WTC11 (cell line): ENCODE measurements at regions not wholly inside any gene's neighbourhood (a gene's known extent, or its start where the extent isn't known, plus 50 kb on each side); places are given as distances from the start of the nearest gene placed in this dataset.

ENCODE experiments used
- ATAC-seq: fragments of 200-7000 bp; cut with Tn5 transposase; 2 replicates; pipeline ENCODE4 v1.10.0; 2021; ENCODE audit warnings: mild to moderate bottlenecking, moderate library complexity
- CTCF ChIA-PET: fragments of 300-600 bp; sonication (Branson Sonifier 250); formaldehyde crosslinking; loops from one replicate; lab custom pipeline; 2021; ENCODE audit warnings: antibody characterized with exemption; lab: Charles Lee
- POLR2A ChIA-PET: fragments of 350-600 bp; sonication (Branson Sonifier 250); formaldehyde crosslinking; loops from one replicate; lab custom pipeline; 2021; ENCODE audit warnings: antibody characterized with exemption; lab: Charles Lee
- DNase-seq: peaks from one replicate; pipeline ENCODE4 v3.0.0; 2021; ENCODE audit warnings: low spot score
- H3K27ac Mint-ChIP-seq: 2 replicates; pipeline ENCODE4 v1.8.0; 2021; ENCODE audit warnings: mixed read lengths
- H3K27me3 Mint-ChIP-seq: 2 replicates; pipeline ENCODE4 v1.8.0; 2021; ENCODE audit warnings: low read depth, mild to moderate bottlenecking, moderate library complexity, mixed read lengths
- H3K36me3 Mint-ChIP-seq: 2 replicates; pipeline ENCODE4 v1.8.0; 2021; ENCODE audit warnings: mixed read lengths
- H3K4me1 Mint-ChIP-seq: 2 replicates; pipeline ENCODE4 v1.8.0; 2022; ENCODE audit warnings: mixed read lengths
- H3K4me3 Mint-ChIP-seq: 2 replicates; pipeline ENCODE4 v1.8.0; 2021; ENCODE audit warnings: mild to moderate bottlenecking, moderate library complexity, mixed read lengths
- H3K9me3 Mint-ChIP-seq: 2 replicates; pipeline ENCODE4 v1.8.0; 2021; ENCODE audit warnings: mixed read lengths
- CTCF ChIP-seq: fragments of 200-600 bp; IDR thresholded peaks from 2 replicates; pipeline ENCODE4 v1.8.0; 2022; ENCODE audit warnings: antibody characterized with exemption
- E2F4 ChIP-seq: sonication (generic); formaldehyde crosslinking; IDR thresholded peaks from 2 replicates; pipeline ENCODE4 v1.8.1; 2022; ENCODE audit warnings: low read depth, mild to moderate bottlenecking, moderate library complexity, missing genetic modification reagents, borderline replicate concordance
- FOXK1 ChIP-seq: sonication (generic); formaldehyde crosslinking; IDR thresholded peaks from 2 replicates; pipeline ENCODE4 v1.8.0; 2022; ENCODE audit warnings: mild to moderate bottlenecking, moderate library complexity, missing genetic modification reagents
- GRHL2 ChIP-seq: fragments of 250-450 bp; sonication (Bioruptor Pico); IDR thresholded peaks from 2 replicates; pipeline ENCODE4 v1.8.0; 2022; ENCODE audit warnings: mild to moderate bottlenecking, moderate library complexity; ENCODE audit not compliant: insufficient replicate concordance, severe bottlenecking
- JUN ChIP-seq: sonication (generic); formaldehyde crosslinking; IDR thresholded peaks from 2 replicates; pipeline ENCODE4 v1.8.0; 2023; ENCODE audit warnings: mild to moderate bottlenecking, missing genetic modification reagents
- MAX ChIP-seq: sonication (generic); formaldehyde crosslinking; IDR thresholded peaks from 2 replicates; pipeline ENCODE4 v1.8.0; 2022; ENCODE audit warnings: mild to moderate bottlenecking, missing genetic modification reagents
- MLX ChIP-seq: sonication (generic); formaldehyde crosslinking; IDR thresholded peaks from 2 replicates; pipeline ENCODE4 v1.8.1; 2023; ENCODE audit warnings: mild to moderate bottlenecking, missing genetic modification reagents, moderate library complexity
- MXD4 ChIP-seq: fragments of 250-450 bp; sonication (Bioruptor Pico); IDR thresholded peaks from 2 replicates; pipeline ENCODE4 v1.8.0; 2021; ENCODE audit warnings: mild to moderate bottlenecking, moderate library complexity, borderline replicate concordance
- NR3C1 ChIP-seq: sonication (generic); formaldehyde crosslinking; conservative IDR thresholded peaks from 2 replicates; pipeline ENCODE4 v1.8.1; 2023; ENCODE audit warnings: low read depth, mild to moderate bottlenecking, missing genetic modification reagents
- SMAD3 ChIP-seq: sonication (generic); formaldehyde crosslinking; IDR thresholded peaks from 2 replicates; pipeline ENCODE4 v1.8.0; 2022; ENCODE audit warnings: missing genetic modification reagents, mild to moderate bottlenecking, borderline replicate concordance
- SOX15 ChIP-seq: fragments of 250-450 bp; sonication (Bioruptor Pico); IDR thresholded peaks from 2 replicates; pipeline ENCODE4 v1.9.0; 2021; ENCODE audit warnings: mild to moderate bottlenecking
- STAT6 ChIP-seq: sonication (generic); formaldehyde crosslinking; conservative IDR thresholded peaks from 2 replicates; pipeline ENCODE4 v1.8.1; 2023; ENCODE audit warnings: mild to moderate bottlenecking, low read depth, missing genetic modification reagents, moderate library complexity
- TCF7 ChIP-seq: sonication (generic); formaldehyde crosslinking; IDR thresholded peaks from 2 replicates; pipeline ENCODE4 v1.8.0; 2022; ENCODE audit warnings: mild to moderate bottlenecking, low read depth, missing genetic modification reagents, moderate library complexity
- TEAD4 ChIP-seq: sonication (generic); formaldehyde crosslinking; IDR thresholded peaks from 2 replicates; pipeline ENCODE4 v1.8.0; 2022; ENCODE audit warnings: mild to moderate bottlenecking, missing genetic modification reagents
- ZMAT4 ChIP-seq: fragments of 250-450 bp; sonication (Bioruptor Pico); IDR thresholded peaks from 2 replicates; pipeline ENCODE4 v1.9.0; 2021; ENCODE audit warnings: mild to moderate bottlenecking
- ZNF219 ChIP-seq: sonication (generic); formaldehyde crosslinking; IDR thresholded peaks from 2 replicates; pipeline ENCODE4 v1.8.0; 2023; ENCODE audit warnings: missing genetic modification reagents, mild to moderate bottlenecking, borderline replicate concordance
- ZNF532 ChIP-seq: fragments of 250-450 bp; sonication (Bioruptor Pico); IDR thresholded peaks from 2 replicates; pipeline ENCODE4 v1.9.0; 2021; ENCODE audit warnings: mild to moderate bottlenecking, borderline replicate concordance

GRCh38 chr6:140929121-140929520 is 1203.6 kb upstream of the GJE1 start:
- H3K27ac Mint-ChIP-seq, result no peak overlapping the region

GRCh38 chr6:140923048-140923447 is 1209.7 kb upstream of the GJE1 start:
- POLR2A ChIA-PET, result no interaction called here
- CTCF ChIA-PET, result no interaction called here
- H3K4me1 Mint-ChIP-seq, result peaks cover 4% of the 10 kb centered on the region; the same call in 1 of the 2 replicates
- no peak for DNase-seq
- no peaks in the 10 kb centered on the region for H3K36me3 Mint-ChIP-seq
- H3K4me3 Mint-ChIP-seq, result no peak overlapping the region
- TF ChIP-seq E2F4 (CRISPR knock-in tag), result no peak
- no peak for TF ChIP-seq JUN (CRISPR knock-in tag)
- no peak for TF ChIP-seq SOX15 (CRISPR knock-in tag)
- TF ChIP-seq TCF7 (CRISPR knock-in tag), result no peak
- no peak for TF ChIP-seq TEAD4 (CRISPR knock-in tag)
- no peak for TF ChIP-seq MAX
- TF ChIP-seq GRHL2 (CRISPR knock-in tag), result no peak
- no peak for TF ChIP-seq ZNF219 (CRISPR knock-in tag)
- no peak for TF ChIP-seq MLX (CRISPR knock-in tag)
- TF ChIP-seq NR3C1 (CRISPR knock-in tag), result no peak
- TF ChIP-seq ZMAT4, result no peak
- ATAC-seq, result no peak
- H3K27me3 Mint-ChIP-seq, result no peaks in the 10 kb centered on the region
- H3K9me3 Mint-ChIP-seq, result peaks cover 5% of the 10 kb centered on the region
- H3K27ac Mint-ChIP-seq, result no peak overlapping the region

More at GRCh38 chr6:140929121-140929520, 1203.6 kb upstream of the GJE1 start:
- H3K4me3 Mint-ChIP-seq, result no peak overlapping the region
- peaks cover 15% of the 10 kb centered on the region for H3K9me3 Mint-ChIP-seq
- DNase-seq (no peak), ATAC-seq (no peak)
- CTCF ChIA-PET, result no interaction called here
- POLR2A ChIA-PET, result no interaction called here
- TF ChIP-seq FOXK1 (CRISPR knock-in tag), result no peak
- TF ChIP-seq STAT6 (CRISPR knock-in tag), result no peak
- no peak for TF ChIP-seq MXD4 (CRISPR knock-in tag)
- no peak for TF ChIP-seq SMAD3 (CRISPR knock-in tag)
- no peaks in the 10 kb centered on the region for H3K27me3 Mint-ChIP-seq
- no peaks in the 10 kb centered on the region; the same call in 1 of the 2 replicates for H3K36me3 Mint-ChIP-seq
- H3K4me1 Mint-ChIP-seq, result 0 out of 2 replicates have a peak, but pooled peaks cover 3% of the 10 kb centered on the region

- CTCF ChIA-PET, result interaction anchor here (0.6 to 1.0 kb wide), 4 partner anchors 24 to 1347 kb away, joined by 3 read pairs; no protein-coding TSS in a partner anchor
- TF ChIP-seq CTCF (0 out of 2 replicates have a peak, but pooled peaks have one; percentile 26), ZNF532 (CRISPR knock-in tag) (no peak)
- Mint-ChIP-seq H3K9me3 (peaks cover 11% of the 10 kb centered on the region), H3K36me3 (no peaks in the 10 kb centered on the region), H3K4me3 (no peak overlapping the region), H3K27me3 (no peaks in the 10 kb centered on the region), H3K27ac (no peak overlapping the region), H3K4me1 (peaks cover 4% of the 10 kb centered on the region; the same call in 1 of the 2 replicates)
- POLR2A ChIA-PET, result no interaction called here
- DNase-seq, result no peak
- ATAC-seq, result peak; percentile 91
Observed at GRCh38 chr6:140921366-140922226, 1211.1 kb upstream of the GJE1 start.
